ENCODE measurements at regions not wholly inside any gene's neighbourhood (a gene's known extent, or its start where the extent isn't known, plus 50 kb on each side); places are given as distances from the start of the nearest gene placed in this dataset.

GRCh38 chr1:98453066-98453465 is 208.5 kb upstream of the SNX7 start:
- TF ChIP-seq CTCF (tag by site-specific recombination; IDR thresholded peaks at IDR 0.05), result no peak
- no peak for TF ChIP-seq HOXC10 (CRISPR knock-in tag; IDR thresholded peaks at IDR 0.05)
- TF ChIP-seq YY2 (tag by site-specific recombination; IDR thresholded peaks at IDR 0.05), result no peak
- no peak for TF ChIP-seq ZNF776 (tag by site-specific recombination; IDR thresholded peaks at IDR 0.05; ENCODE audit: borderline replicate concordance)
- TF ChIP-seq ZNF24 (tag by site-specific recombination; IDR thresholded peaks at IDR 0.05), result no peak
- TF ChIP-seq ZNF768 (tag by site-specific recombination; IDR thresholded peaks at IDR 0.05), result no peak
- TF ChIP-seq, protein P1, sequence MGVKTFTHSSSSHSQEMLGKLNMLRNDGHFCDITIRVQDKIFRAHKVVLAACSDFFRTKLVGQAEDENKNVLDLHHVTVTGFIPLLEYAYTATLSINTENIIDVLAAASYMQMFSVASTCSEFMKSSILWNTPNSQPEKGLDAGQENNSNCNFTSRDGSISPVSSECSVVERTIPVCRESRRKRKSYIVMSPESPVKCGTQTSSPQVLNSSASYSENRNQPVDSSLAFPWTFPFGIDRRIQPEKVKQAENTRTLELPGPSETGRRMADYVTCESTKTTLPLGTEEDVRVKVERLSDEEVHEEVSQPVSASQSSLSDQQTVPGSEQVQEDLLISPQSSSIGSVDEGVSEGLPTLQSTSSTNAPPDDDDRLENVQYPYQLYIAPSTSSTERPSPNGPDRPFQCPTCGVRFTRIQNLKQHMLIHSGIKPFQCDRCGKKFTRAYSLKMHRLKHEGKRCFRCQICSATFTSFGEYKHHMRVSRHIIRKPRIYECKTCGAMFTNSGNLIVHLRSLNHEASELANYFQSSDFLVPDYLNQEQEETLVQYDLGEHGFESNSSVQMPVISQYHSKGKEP (tag by site-specific recombination; IDR thresholded peaks at IDR 0.05), result no peak
- TF ChIP-seq PRDM2 (tag by site-specific recombination; IDR thresholded peaks at IDR 0.05; ENCODE audit: borderline replicate concordance), result no peak
- no peak for TF ChIP-seq SP2 (tag by site-specific recombination; IDR thresholded peaks at IDR 0.05)
- TF ChIP-seq ZNF341 (tag by site-specific recombination; IDR thresholded peaks at IDR 0.05; ENCODE audit: low read depth), result no peak
- TF ChIP-seq ZNF529 (tag by site-specific recombination; IDR thresholded peaks at IDR 0.05; ENCODE audit: insufficient replicate concordance), result no peak
- no peak for TF ChIP-seq SCRT1 (tag by site-specific recombination; IDR thresholded peaks at IDR 0.05; ENCODE audit: borderline replicate concordance)
- TF ChIP-seq, protein P2, sequence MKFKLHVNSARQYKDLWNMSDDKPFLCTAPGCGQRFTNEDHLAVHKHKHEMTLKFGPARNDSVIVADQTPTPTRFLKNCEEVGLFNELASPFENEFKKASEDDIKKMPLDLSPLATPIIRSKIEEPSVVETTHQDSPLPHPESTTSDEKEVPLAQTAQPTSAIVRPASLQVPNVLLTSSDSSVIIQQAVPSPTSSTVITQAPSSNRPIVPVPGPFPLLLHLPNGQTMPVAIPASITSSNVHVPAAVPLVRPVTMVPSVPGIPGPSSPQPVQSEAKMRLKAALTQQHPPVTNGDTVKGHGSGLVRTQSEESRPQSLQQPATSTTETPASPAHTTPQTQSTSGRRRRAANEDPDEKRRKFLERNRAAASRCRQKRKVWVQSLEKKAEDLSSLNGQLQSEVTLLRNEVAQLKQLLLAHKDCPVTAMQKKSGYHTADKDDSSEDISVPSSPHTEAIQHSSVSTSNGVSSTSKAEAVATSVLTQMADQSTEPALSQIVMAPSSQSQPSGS (tag by site-specific recombination; IDR thresholded peaks at IDR 0.05; ENCODE audit: low read depth), result no peak
